KMS-11 (cell line): ENCODE measurements at regions not wholly inside any gene's neighbourhood (a gene's known extent, or its start where the extent isn't known, plus 50 kb on each side); places are given as distances from the start of the nearest gene placed in this dataset.

ENCODE experiments used
- H2AFZ ChIP-seq: fragments of 200-600 bp; sonication (generic); 2 replicates; pipeline ENCODE4 v1.6.1; 2016; ENCODE audit warnings: antibody characterized with exemption, mixed run types, low read depth
- H3K27ac ChIP-seq: fragments of 200-600 bp; sonication (generic); 2 replicates; pipeline ENCODE4 v1.6.1; 2016; ENCODE audit warnings: mild to moderate bottlenecking, mixed run types
- H3K27me3 ChIP-seq: fragments of 200-600 bp; sonication (generic); 2 replicates; pipeline ENCODE4 v1.6.1; 2017; ENCODE audit warnings: mild to moderate bottlenecking, low read depth, mixed run types, moderate library complexity; ENCODE audit not compliant: insufficient read depth
- H3K36me3 ChIP-seq: fragments of 200-600 bp; sonication (generic); 2 replicates; pipeline ENCODE4 v1.6.1; 2017; ENCODE audit warnings: mild to moderate bottlenecking, mixed run types; ENCODE audit not compliant: insufficient read depth
- H3K4me1 ChIP-seq: fragments of 200-600 bp; sonication (generic); 2 replicates; pipeline ENCODE4 v1.6.1; 2016; ENCODE audit warnings: mild to moderate bottlenecking, low read depth, mixed run types; ENCODE audit not compliant: poor library complexity, severe bottlenecking
- H3K4me2 ChIP-seq: fragments of 200-600 bp; sonication (generic); 2 replicates; pipeline ENCODE4 v1.7.0; 2016; ENCODE audit warnings: mild to moderate bottlenecking, mixed run types
- H3K4me3 ChIP-seq: fragments of 200-600 bp; sonication (generic); IDR thresholded peaks from 2 replicates; pipeline ENCODE4 v1.6.1; 2017; ENCODE audit warnings: low read depth, low read length, mixed read lengths; ENCODE audit not compliant: insufficient read depth
- H3K79me2 ChIP-seq: fragments of 200-600 bp; sonication (generic); 2 replicates; pipeline ENCODE4 v1.6.1; 2016; ENCODE audit warnings: low read depth, mixed run types; ENCODE audit not compliant: insufficient read depth
- H3K9ac ChIP-seq: fragments of 200-600 bp; sonication (generic); 2 replicates; pipeline ENCODE4 v1.6.1; 2016; ENCODE audit warnings: mild to moderate bottlenecking, mixed run types
- H4K20me1 ChIP-seq: fragments of 200-600 bp; sonication (generic); 2 replicates; pipeline ENCODE4 v1.6.1; 2016; ENCODE audit warnings: mild to moderate bottlenecking, mixed run types; ENCODE audit not compliant: insufficient read depth
- CTCF ChIP-seq: fragments of 200-600 bp; sonication (generic); conservative IDR thresholded peaks from 2 replicates; pipeline ENCODE4 v1.6.1; 2017; ENCODE audit warnings: low read depth, mild to moderate bottlenecking, antibody characterized with exemption, low read length, moderate library complexity, mixed read lengths

DNA sequence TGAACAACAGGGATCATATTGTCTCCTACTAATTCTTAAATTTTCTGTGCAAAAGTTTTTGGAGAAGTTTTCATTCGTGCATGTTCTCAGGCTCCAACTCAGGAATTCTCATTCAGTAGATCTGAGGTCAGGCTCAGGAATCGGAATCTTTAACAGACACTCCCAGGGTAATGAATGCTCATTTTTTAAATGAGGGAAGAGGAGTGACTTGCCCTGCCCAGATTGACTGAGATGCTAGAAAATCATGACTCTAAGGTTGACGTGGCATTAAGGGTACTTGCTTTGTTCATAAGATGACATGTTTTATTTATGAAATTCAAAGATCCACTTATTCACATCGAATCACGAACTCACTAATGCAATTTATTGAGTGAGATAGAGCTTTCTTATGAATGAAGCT, 196.6 kb upstream of the NPVF start:
- Histone ChIP-seq H3K4me1 (no peaks in the 10 kb centered on the region), H3K27ac (no peak overlapping the region), H4K20me1 (no peaks in the 10 kb centered on the region), H2AFZ (no peak overlapping the region), H3K4me2 (no peak overlapping the region), H3K27me3 (no peaks in the 10 kb centered on the region), H3K79me2 (no peaks in the 10 kb centered on the region), H3K4me3 (no peak overlapping the region), H3K9ac (no peak overlapping the region), H3K36me3 (no peaks in the 10 kb centered on the region)
- TF ChIP-seq CTCF = no peak

DNA sequence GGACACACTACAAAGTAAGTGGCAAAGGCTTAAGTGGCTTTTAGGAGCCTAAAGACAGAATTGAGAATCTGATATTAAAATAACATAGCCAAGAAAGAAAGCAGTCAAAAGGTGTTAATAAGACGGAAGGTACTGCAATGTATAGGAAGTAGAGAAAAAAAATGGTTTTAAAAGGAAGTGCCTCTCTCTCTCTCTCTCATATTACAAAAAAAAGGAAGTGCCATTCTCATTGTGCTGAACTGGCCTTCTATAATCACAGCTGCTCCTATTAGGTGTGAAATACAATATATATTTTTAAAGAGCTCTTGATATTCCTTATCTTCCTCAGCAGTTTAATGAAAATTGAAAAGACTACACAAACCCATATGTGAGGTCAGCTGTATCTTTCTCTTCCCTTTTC, 199.4 kb upstream of the NPVF start:
- Histone ChIP-seq H3K4me1 (no peaks in the 10 kb centered on the region), H3K9ac (no peak overlapping the region), H3K4me2 (no peak overlapping the region), H3K79me2 (no peaks in the 10 kb centered on the region), H3K27me3 (no peaks in the 10 kb centered on the region), H3K4me3 (no peak overlapping the region), H3K36me3 (no peaks in the 10 kb centered on the region), H4K20me1 (no peaks in the 10 kb centered on the region), H3K27ac (no peak overlapping the region), H2AFZ (no peak overlapping the region)
- no peak for TF ChIP-seq CTCF

DNA sequence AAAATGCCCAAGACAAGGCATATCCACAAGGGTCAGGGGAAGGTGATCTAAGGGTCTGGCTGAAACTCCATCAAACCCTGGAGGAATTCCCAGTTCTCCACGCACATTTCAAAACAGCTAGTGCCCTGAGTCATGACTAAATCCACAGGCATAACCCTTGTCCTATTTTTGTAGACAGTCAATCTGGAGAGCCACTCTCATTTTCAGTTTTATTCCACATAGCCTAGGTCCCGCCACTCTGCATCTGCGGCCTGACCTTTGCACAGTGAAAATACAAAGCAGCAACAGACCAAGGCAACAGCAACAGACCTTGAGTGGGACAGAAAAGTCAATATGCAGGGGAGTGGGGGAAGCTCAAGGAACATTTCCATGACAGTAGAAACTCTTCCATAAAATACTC, 201.4 kb upstream of the NPVF start:
- Histone ChIP-seq H3K4me2 (no peak overlapping the region), H3K79me2 (no peaks in the 10 kb centered on the region), H3K27ac (no peak overlapping the region), H3K27me3 (no peaks in the 10 kb centered on the region), H4K20me1 (no peaks in the 10 kb centered on the region), H2AFZ (no peak overlapping the region), H3K4me1 (no peaks in the 10 kb centered on the region), H3K4me3 (no peak overlapping the region), H3K9ac (no peak overlapping the region), H3K36me3 (no peaks in the 10 kb centered on the region)
- TF ChIP-seq CTCF = no peak

DNA sequence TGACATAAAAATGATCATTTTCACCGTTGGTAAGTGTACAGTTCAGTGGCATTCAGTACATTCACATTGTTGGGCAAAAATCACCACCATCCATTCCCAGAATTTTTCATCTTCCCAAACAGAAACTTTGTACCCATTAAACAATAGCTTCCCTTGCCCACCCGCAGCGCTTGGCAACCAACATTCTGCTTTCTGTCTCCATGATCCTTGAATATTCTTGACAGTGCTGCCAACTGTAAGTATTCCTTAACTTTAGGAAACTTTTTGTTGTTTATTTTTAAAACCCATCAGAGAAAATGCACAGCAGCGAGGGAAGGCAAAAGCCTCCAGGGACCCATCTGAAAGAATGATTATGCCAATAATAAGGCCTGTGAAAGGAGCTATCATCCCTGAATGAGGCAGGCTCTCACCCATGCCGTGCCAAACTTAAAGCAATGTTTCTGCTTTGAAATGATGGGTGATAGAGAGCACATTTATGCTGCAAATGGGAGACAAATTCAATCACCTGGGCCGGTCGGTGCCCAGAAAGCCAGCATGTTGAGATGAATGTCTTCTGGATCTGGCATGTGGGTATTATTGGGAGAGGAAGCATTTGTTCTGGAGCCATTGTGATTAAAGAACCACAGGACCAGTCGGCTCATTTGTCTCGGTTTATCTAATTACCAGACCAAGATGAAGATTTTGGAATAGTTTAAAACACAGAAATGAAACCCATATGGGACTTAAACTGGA, 202.1 kb upstream of the NPVF start:
- Histone ChIP-seq H3K36me3 (no peaks in the 10 kb centered on the region), H3K4me3 (no peak overlapping the region), H3K4me1 (no peaks in the 10 kb centered on the region), H3K27me3 (no peaks in the 10 kb centered on the region), H3K79me2 (no peaks in the 10 kb centered on the region), H3K4me2 (no peak overlapping the region), H3K9ac (no peak overlapping the region), H4K20me1 (no peaks in the 10 kb centered on the region), H2AFZ (no peak overlapping the region), H3K27ac (no peak overlapping the region)
- no peak for TF ChIP-seq CTCF
